ENCODE measurements at regions not wholly inside any gene's neighbourhood (a gene's known extent, or its start where the extent isn't known, plus 50 kb on each side); places are given as distances from the start of the nearest gene placed in this dataset.

DNA sequence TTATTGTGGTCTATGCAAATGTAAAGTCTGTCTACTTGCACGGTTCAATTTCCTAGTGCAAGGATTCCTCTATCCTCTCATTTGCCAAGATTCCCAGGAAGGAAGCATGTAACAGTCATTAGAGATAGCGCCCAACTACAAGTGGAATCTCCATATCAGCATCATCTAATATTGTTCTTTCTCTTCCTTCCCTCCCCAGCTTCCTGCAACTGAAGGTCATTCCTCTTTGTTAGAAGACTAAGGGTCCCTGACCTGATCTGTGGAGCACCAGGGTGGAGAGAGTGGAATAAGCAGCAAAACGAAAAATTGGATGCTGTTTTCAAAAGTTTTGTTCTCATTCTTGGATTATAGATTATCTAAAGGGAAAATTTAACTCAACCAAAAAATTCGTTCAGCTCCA is 714.0 kb downstream of the DIAPH3 start:
- peaks cover 12% of the 10 kb centered on the region for H3K27me3 ChIP-seq (ENCODE audit: insufficient read depth, low read length)
- H3K27ac ChIP-seq (ENCODE audit: low read depth, low read length) = no peak overlapping the region
- WGBS = 93% methylated on average over 4 of the region's 4 CpGs
- peaks cover 54% of the 10 kb centered on the region for H3K4me1 ChIP-seq (ENCODE audit: insufficient read depth, low read length)
- H3K4me3 ChIP-seq (ENCODE audit: low read length) = no peak overlapping the region
- H3K9ac ChIP-seq (ENCODE audit: low read depth, low read length) = no peak overlapping the region
- H3K9me3 ChIP-seq (ENCODE audit: insufficient read depth, low read depth, low read length) = no peaks in the 10 kb centered on the region
- no peaks in the 10 kb centered on the region for H3K36me3 ChIP-seq (ENCODE audit: insufficient read depth, low read length)

GRCh38 chr13:59450229-59450628 is 713.5 kb downstream of the DIAPH3 start:
- Histone ChIP-seq H3K27me3 (ENCODE audit: insufficient read depth, low read length) (peaks cover 12% of the 10 kb centered on the region), H3K4me3 (ENCODE audit: low read length) (no peak overlapping the region), H3K27ac (ENCODE audit: low read depth, low read length) (no peak overlapping the region), H3K9me3 (ENCODE audit: insufficient read depth, low read depth, low read length) (no peaks in the 10 kb centered on the region), H3K4me1 (ENCODE audit: insufficient read depth, low read length) (peaks cover 53% of the 10 kb centered on the region), H3K36me3 (ENCODE audit: insufficient read depth, low read length) (no peaks in the 10 kb centered on the region), H3K9ac (ENCODE audit: low read depth, low read length) (no peak overlapping the region)
- 100% methylated on average over 1 of the region's 1 CpG for WGBS

DNA sequence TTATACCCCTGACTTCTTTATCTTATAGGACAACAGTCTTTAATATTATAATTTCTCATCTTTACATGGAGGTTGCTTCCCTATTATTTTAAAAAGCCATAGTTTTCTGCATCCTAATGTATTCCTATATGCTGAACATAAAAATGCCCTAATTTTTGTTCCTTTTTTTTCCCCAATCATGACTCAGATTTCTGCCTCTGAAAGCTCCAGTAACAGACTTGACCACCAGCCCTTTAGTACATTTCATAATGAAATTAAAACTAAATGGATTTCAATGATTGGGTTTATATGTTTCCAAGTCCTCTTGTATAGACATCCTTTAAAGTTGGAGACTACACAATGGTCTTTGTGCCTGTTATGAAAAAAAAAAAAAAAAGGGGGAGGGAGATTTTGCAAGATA is 712.5 kb downstream of the DIAPH3 start:
- Histone ChIP-seq H3K4me1 (ENCODE audit: insufficient read depth, low read length) (peaks cover 45% of the 10 kb centered on the region), H3K9me3 (ENCODE audit: insufficient read depth, low read depth, low read length) (no peaks in the 10 kb centered on the region), H3K27ac (ENCODE audit: low read depth, low read length) (no peak overlapping the region)

DNA sequence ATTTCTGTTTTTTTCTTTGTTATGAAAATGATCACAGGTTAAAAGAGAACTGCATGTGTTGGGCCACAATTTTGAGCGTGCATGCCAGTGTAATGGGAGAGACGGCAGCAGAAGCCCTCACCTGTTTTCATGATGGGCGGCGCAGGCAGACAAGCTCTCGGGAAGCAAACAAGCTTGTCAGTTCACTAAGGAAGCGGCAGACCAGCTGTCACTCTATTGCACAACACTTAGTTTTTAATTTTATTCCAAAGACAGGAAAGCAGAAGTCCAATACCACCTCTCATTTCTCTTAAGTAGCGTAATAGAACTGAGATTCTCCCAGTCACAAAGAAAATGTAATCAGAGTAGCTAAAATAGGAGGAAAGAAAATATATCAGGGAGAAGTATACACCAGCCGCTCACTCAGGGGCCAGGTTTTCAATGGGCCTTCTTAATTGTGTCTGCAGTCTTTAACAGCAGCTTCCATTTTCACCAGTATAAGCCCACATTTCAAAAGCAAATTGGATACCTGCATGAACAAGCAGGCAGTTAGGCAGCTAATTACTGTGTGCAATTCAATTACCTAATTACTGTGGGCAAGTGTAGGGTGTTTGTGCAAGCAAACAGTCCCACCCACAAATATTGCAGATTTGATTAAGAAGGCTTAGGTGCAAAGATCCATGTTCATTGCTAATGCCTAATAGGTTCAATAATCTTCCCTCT is 711.4 kb downstream of the DIAPH3 start:
- Histone ChIP-seq H3K27ac (ENCODE audit: low read depth, low read length) (no peak overlapping the region), H3K9ac (ENCODE audit: low read depth, low read length) (no peak overlapping the region), H3K27me3 (ENCODE audit: insufficient read depth, low read length) (peaks cover 12% of the 10 kb centered on the region), H3K4me3 (ENCODE audit: low read length) (no peak overlapping the region), H3K36me3 (ENCODE audit: insufficient read depth, low read length) (no peaks in the 10 kb centered on the region), H3K9me3 (ENCODE audit: insufficient read depth, low read depth, low read length) (no peaks in the 10 kb centered on the region), H3K4me1 (ENCODE audit: insufficient read depth, low read length) (peaks cover 34% of the 10 kb centered on the region)
- 84% methylated on average over 8 of the region's 8 CpGs for WGBS

More for the DNA sequence above, 712.5 kb downstream of the DIAPH3 start:
- peaks cover 12% of the 10 kb centered on the region for H3K27me3 ChIP-seq (ENCODE audit: insufficient read depth, low read length)
- no peak overlapping the region for H3K4me3 ChIP-seq (ENCODE audit: low read length)
- no peak overlapping the region for H3K9ac ChIP-seq (ENCODE audit: low read depth, low read length)
- H3K36me3 ChIP-seq (ENCODE audit: insufficient read depth, low read length) = no peaks in the 10 kb centered on the region

- Histone ChIP-seq H3K9me3 (ENCODE audit: insufficient read depth, low read depth, low read length) (no peaks in the 10 kb centered on the region), H3K4me1 (ENCODE audit: insufficient read depth, low read length) (peaks cover 17% of the 10 kb centered on the region), H3K36me3 (ENCODE audit: insufficient read depth, low read length) (no peaks in the 10 kb centered on the region), H3K4me3 (ENCODE audit: low read length) (no peak overlapping the region), H3K9ac (ENCODE audit: low read depth, low read length) (0 out of 2 replicates have a peak overlapping the region, but pooled peaks have one; percentile 11), H3K27ac (ENCODE audit: low read depth, low read length) (peak overlapping the region; percentile 20; the same call in 1 of the 2 replicates), H3K27me3 (ENCODE audit: insufficient read depth, low read length) (no peaks in the 10 kb centered on the region)
- WGBS = 38% methylated on average over 9 of the region's 9 CpGs
These were observed 704.7 kb downstream of the DIAPH3 start for GRCh38 chr13:59458908-59459579.

DNA sequence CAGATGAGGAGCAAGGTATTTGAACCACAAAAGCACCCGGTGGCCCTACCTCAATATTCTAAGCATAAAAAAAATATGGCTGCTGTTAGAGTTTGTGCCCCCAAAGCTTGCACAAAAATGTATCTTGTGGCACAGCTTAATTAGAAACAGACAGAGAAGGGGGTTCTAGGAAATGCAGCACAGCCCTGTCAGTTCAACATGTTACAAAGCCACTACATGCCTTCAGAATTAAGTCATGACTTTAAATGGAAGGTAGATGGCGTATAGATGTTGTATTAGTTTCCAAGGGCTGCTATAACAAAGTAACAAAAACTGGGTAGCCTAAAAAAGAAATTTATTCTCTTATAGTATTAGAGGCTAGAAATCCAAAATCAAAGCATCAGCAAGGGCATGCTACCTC is 703.8 kb downstream of the DIAPH3 start:
- Histone ChIP-seq H3K4me3 (ENCODE audit: low read length) (no peak overlapping the region), H3K27me3 (ENCODE audit: insufficient read depth, low read length) (no peaks in the 10 kb centered on the region), H3K36me3 (ENCODE audit: insufficient read depth, low read length) (no peaks in the 10 kb centered on the region), H3K4me1 (ENCODE audit: insufficient read depth, low read length) (peaks cover 17% of the 10 kb centered on the region), H3K9me3 (ENCODE audit: insufficient read depth, low read depth, low read length) (no peaks in the 10 kb centered on the region), H3K27ac (ENCODE audit: low read depth, low read length) (no peak overlapping the region), H3K9ac (ENCODE audit: low read depth, low read length) (no peak overlapping the region)
- WGBS = no CpG with 5 or more reads among the region's 2 CpGs

GRCh38 chr13:59461411-59461810 is 702.3 kb downstream of the DIAPH3 start:
- H3K36me3 ChIP-seq (ENCODE audit: insufficient read depth, low read length) = no peaks in the 10 kb centered on the region
- H3K4me1 ChIP-seq (ENCODE audit: insufficient read depth, low read length) = peaks cover 17% of the 10 kb centered on the region
- H3K9ac ChIP-seq (ENCODE audit: low read depth, low read length) = no peak overlapping the region
- H3K4me3 ChIP-seq (ENCODE audit: low read length) = no peak overlapping the region
- no peak overlapping the region for H3K27ac ChIP-seq (ENCODE audit: low read depth, low read length)
- H3K9me3 ChIP-seq (ENCODE audit: insufficient read depth, low read depth, low read length) = no peaks in the 10 kb centered on the region
- no peaks in the 10 kb centered on the region for H3K27me3 ChIP-seq (ENCODE audit: insufficient read depth, low read length)
- 96% methylated on average over 3 of the region's 3 CpGs for WGBS

DNA sequence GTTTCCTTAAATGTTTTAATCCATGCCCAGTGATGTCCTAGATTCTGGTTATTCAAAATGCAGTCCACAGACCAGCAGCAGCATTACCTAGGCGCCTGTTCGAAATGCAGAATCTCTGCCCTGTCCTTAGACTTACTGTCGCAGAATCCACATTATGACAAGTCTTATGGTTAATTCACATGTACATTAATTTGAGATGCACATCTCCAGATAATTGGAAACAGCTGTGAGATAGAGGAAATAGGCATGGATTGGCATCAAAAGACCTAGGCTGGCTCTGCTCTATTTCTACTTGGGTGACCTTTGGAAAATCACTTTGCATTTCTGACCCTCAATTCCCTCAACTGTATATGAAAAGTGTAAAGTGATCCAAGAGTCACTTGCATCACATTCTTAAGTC is 700.7 kb downstream of the DIAPH3 start:
- H3K9ac ChIP-seq (ENCODE audit: low read depth, low read length) = no peak overlapping the region
- no peak overlapping the region for H3K4me3 ChIP-seq (ENCODE audit: low read length)
- H3K36me3 ChIP-seq (ENCODE audit: insufficient read depth, low read length) = no peaks in the 10 kb centered on the region
- no peaks in the 10 kb centered on the region for H3K9me3 ChIP-seq (ENCODE audit: insufficient read depth, low read depth, low read length)
- H3K4me1 ChIP-seq (ENCODE audit: insufficient read depth, low read length) = peaks cover 25% of the 10 kb centered on the region
- H3K27ac ChIP-seq (ENCODE audit: low read depth, low read length) = no peak overlapping the region
- 99% methylated on average over 3 of the region's 3 CpGs for WGBS
- H3K27me3 ChIP-seq (ENCODE audit: insufficient read depth, low read length) = no peaks in the 10 kb centered on the region

- H3K27me3 ChIP-seq (ENCODE audit: insufficient read depth, low read length) = no peaks in the 10 kb centered on the region
- H3K27ac ChIP-seq (ENCODE audit: low read depth, low read length) = no peak overlapping the region
- peaks cover 9% of the 10 kb centered on the region; the same call in 1 of the 2 replicates for H3K4me1 ChIP-seq (ENCODE audit: insufficient read depth, low read length)
- H3K4me3 ChIP-seq (ENCODE audit: low read length) = no peak overlapping the region
- H3K9me3 ChIP-seq (ENCODE audit: insufficient read depth, low read depth, low read length) = peaks cover 3% of the 10 kb centered on the region; the same call in 1 of the 2 replicates
- WGBS = 87% methylated on average over 4 of the region's 4 CpGs
- no peak overlapping the region for H3K9ac ChIP-seq (ENCODE audit: low read depth, low read length)
- no peaks in the 10 kb centered on the region for H3K36me3 ChIP-seq (ENCODE audit: insufficient read depth, low read length)
These were observed 698.8 kb downstream of the DIAPH3 start for GRCh38 chr13:59464926-59465325.

DNA sequence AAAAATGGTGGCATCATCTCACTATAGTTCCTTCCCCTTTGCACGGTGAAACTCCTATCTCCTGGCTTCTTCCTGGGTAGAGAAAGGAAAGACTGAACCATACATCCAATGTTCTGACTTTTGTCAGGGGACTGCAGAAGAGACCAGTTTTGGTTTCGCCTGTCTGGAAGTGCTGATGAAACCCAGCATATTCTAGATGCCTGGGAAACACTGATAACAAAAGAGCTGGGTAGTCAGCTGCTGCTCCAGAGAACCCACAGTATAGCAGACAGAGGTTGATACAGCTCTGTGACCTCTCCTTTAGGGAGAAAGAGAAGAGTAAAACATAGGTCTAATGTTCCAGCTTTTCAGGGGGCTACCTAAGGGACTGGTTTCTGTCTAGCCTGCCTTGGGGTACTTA is 695.3 kb downstream of the DIAPH3 start:
- peaks cover 3% of the 10 kb centered on the region; the same call in 1 of the 2 replicates for H3K9me3 ChIP-seq (ENCODE audit: insufficient read depth, low read depth, low read length)
- no peaks in the 10 kb centered on the region for H3K27me3 ChIP-seq (ENCODE audit: insufficient read depth, low read length)
- WGBS = 93% methylated on average over 2 of the region's 2 CpGs

GRCh38 chr13:59471106-59471505 is 692.6 kb downstream of the DIAPH3 start:
- Histone ChIP-seq H3K36me3 (ENCODE audit: insufficient read depth, low read length) (no peaks in the 10 kb centered on the region), H3K27me3 (ENCODE audit: insufficient read depth, low read length) (no peaks in the 10 kb centered on the region)
- no CpG with 5 or more reads among the region's 1 CpG for WGBS

More for the DNA sequence above, 695.3 kb downstream of the DIAPH3 start:
- H3K27ac ChIP-seq (ENCODE audit: low read depth, low read length) = no peak overlapping the region
- H3K36me3 ChIP-seq (ENCODE audit: insufficient read depth, low read length) = no peaks in the 10 kb centered on the region
- H3K4me3 ChIP-seq (ENCODE audit: low read length) = no peak overlapping the region
- peaks cover 19% of the 10 kb centered on the region for H3K4me1 ChIP-seq (ENCODE audit: insufficient read depth, low read length)
- no peak overlapping the region for H3K9ac ChIP-seq (ENCODE audit: low read depth, low read length)

More at GRCh38 chr13:59471106-59471505, 692.6 kb downstream of the DIAPH3 start:
- no peak overlapping the region for H3K9ac ChIP-seq (ENCODE audit: low read depth, low read length)
- peaks cover 19% of the 10 kb centered on the region for H3K4me1 ChIP-seq (ENCODE audit: insufficient read depth, low read length)
- peaks cover 3% of the 10 kb centered on the region; the same call in 1 of the 2 replicates for H3K9me3 ChIP-seq (ENCODE audit: insufficient read depth, low read depth, low read length)
- no peak overlapping the region for H3K27ac ChIP-seq (ENCODE audit: low read depth, low read length)
- no peak overlapping the region for H3K4me3 ChIP-seq (ENCODE audit: low read length)
